Neural progenitor cell (in vitro differentiated cells): ENCODE measurements at regions not wholly inside any gene's neighbourhood (a gene's known extent, or its start where the extent isn't known, plus 50 kb on each side); places are given as distances from the start of the nearest gene placed in this dataset.

Experiments
- DNase-seq: peaks from one replicate; pipeline ENCODE4 v3.0.0-alpha.2; 2016; ENCODE audit warnings: low spot score
- H2AFZ ChIP-seq: fragments of 200-600 bp; sonication (generic); replicated peaks from 2 replicates; pipeline ENCODE4 v1.6.1; 2016; ENCODE audit warnings: antibody characterized with exemption
- H3F3A ChIP-seq: fragments of 200-600 bp; sonication (generic); 2 replicates; pipeline ENCODE4 v1.6.1; 2016; ENCODE audit warnings: antibody characterized with exemption, low read depth
- H3K27ac ChIP-seq: fragments of 200-600 bp; sonication (generic); 2 replicates; pipeline ENCODE4 v1.5.1; 2016; ENCODE audit warnings: mild to moderate bottlenecking
- H3K27me3 ChIP-seq: fragments of 200-600 bp; sonication (generic); 2 replicates; pipeline ENCODE4 v1.6.1; 2016; ENCODE audit warnings: mild to moderate bottlenecking, moderate library complexity
- H3K36me3 ChIP-seq: fragments of 200-600 bp; sonication (generic); 2 replicates; pipeline ENCODE4 v1.5.1; 2016
- H3K4me1 ChIP-seq: fragments of 200-600 bp; sonication (generic); 2 replicates; pipeline ENCODE4 v1.6.1; 2016; ENCODE audit warnings: mixed run types
- H3K4me2 ChIP-seq: fragments of 200-600 bp; sonication (generic); 2 replicates; pipeline ENCODE4 v1.6.1; 2016
- H3K4me3 ChIP-seq: fragments of 200-600 bp; sonication (generic); 2 replicates; pipeline ENCODE4 v1.5.1; 2016
- H3K79me2 ChIP-seq: fragments of 200-600 bp; sonication (generic); 2 replicates; pipeline ENCODE4 v1.6.1; 2016; ENCODE audit warnings: low read depth
- H3K9ac ChIP-seq: fragments of 200-600 bp; sonication (generic); 2 replicates; pipeline ENCODE4 v1.6.1; 2016
- H3K9me3 ChIP-seq: fragments of 200-600 bp; sonication (generic); 2 replicates; pipeline ENCODE4 v1.5.1; 2016; ENCODE audit warnings: low read depth
- H4K20me1 ChIP-seq: fragments of 200-600 bp; sonication (generic); 2 replicates; pipeline ENCODE4 v1.6.1; 2016; ENCODE audit warnings: low read depth
- H3K27ac Mint-ChIP-seq: 3 replicates; pipeline ENCODE4 v1.8.0; 2021; ENCODE audit warnings: mixed read lengths
- H3K27me3 Mint-ChIP-seq: 2 replicates; pipeline ENCODE4 v1.8.0; 2022; ENCODE audit warnings: low read depth, mild to moderate bottlenecking, inconsistent platforms, moderate library complexity, mixed read lengths; ENCODE audit not compliant: insufficient read depth
- H3K36me3 Mint-ChIP-seq: 3 replicates; pipeline ENCODE4 v1.8.0; 2021; ENCODE audit warnings: mixed read lengths
- H3K4me1 Mint-ChIP-seq: 3 replicates; pipeline ENCODE4 v1.8.0; 2021; ENCODE audit warnings: mixed read lengths
- H3K4me3 Mint-ChIP-seq: 3 replicates; pipeline ENCODE4 v1.8.0; 2021; ENCODE audit warnings: mild to moderate bottlenecking, moderate library complexity, mixed read lengths
- H3K9me3 Mint-ChIP-seq: 3 replicates; pipeline ENCODE4 v1.8.0; 2020; ENCODE audit warnings: mixed read lengths
- CTCF ChIP-seq: fragments of 200-600 bp; sonication (generic); IDR thresholded peaks from 2 replicates; pipeline ENCODE4 v1.5.1; 2017; ENCODE audit warnings: antibody characterized with exemption, mild to moderate bottlenecking
- EZH2 ChIP-seq: fragments of 200-600 bp; sonication (generic); IDR thresholded peaks from 2 replicates; pipeline ENCODE4 v1.6.1; 2017; ENCODE audit warnings: antibody characterized with exemption, mild to moderate bottlenecking, moderate library complexity
- EZH2phosphoT487 ChIP-seq: fragments of 200-600 bp; sonication (generic); IDR thresholded peaks from 2 replicates; pipeline ENCODE4 v1.6.1; 2017; ENCODE audit warnings: antibody characterized with exemption

GRCh38 chr3:170759511-170760173, 110.4 kb downstream of the RPL22L1 start:
- Histone ChIP-seq H3K9me3 (no peaks in the 10 kb centered on the region), H3K36me3 (no peaks in the 10 kb centered on the region), H3K9ac (no peak overlapping the region), H3K4me2 (no peak overlapping the region), H3K79me2 (no peaks in the 10 kb centered on the region), H4K20me1 (no peaks in the 10 kb centered on the region), H3K27ac (no peak overlapping the region), H2AFZ (peak overlapping the region; percentile 1), H3K4me3 (no peak overlapping the region), H3K27me3 (no peaks in the 10 kb centered on the region), H3F3A (no peaks in the 10 kb centered on the region), H3K4me1 (no peaks in the 10 kb centered on the region)
- H3K9me3 Mint-ChIP-seq: no peaks in the 10 kb centered on the region
- H3K36me3 Mint-ChIP-seq: no peaks in the 10 kb centered on the region
- no peak overlapping the region for H3K4me3 Mint-ChIP-seq
- H3K4me1 Mint-ChIP-seq: peaks cover 5% of the 10 kb centered on the region
- H3K27ac Mint-ChIP-seq: no peak overlapping the region
- no peak for DNase-seq
- peaks cover 2% of the 10 kb centered on the region for H3K27me3 Mint-ChIP-seq
- no peak for TF ChIP-seq EZH2phosphoT487
- TF ChIP-seq EZH2: no peak
- TF ChIP-seq CTCF: no peak

- Mint-ChIP-seq H3K27me3 (peaks cover 2% of the 10 kb centered on the region), H3K4me1 (peaks cover 5% of the 10 kb centered on the region), H3K27ac (no peak overlapping the region), H3K4me3 (no peak overlapping the region), H3K36me3 (no peaks in the 10 kb centered on the region), H3K9me3 (no peaks in the 10 kb centered on the region)
- Histone ChIP-seq H4K20me1 (no peaks in the 10 kb centered on the region), H3K27ac (no peak overlapping the region), H3K9me3 (no peaks in the 10 kb centered on the region), H3K9ac (no peak overlapping the region), H2AFZ (no peak overlapping the region), H3K4me1 (no peaks in the 10 kb centered on the region), H3K79me2 (no peaks in the 10 kb centered on the region), H3F3A (no peaks in the 10 kb centered on the region), H3K4me2 (no peak overlapping the region), H3K4me3 (no peak overlapping the region), H3K27me3 (no peaks in the 10 kb centered on the region), H3K36me3 (no peaks in the 10 kb centered on the region)
- no peak for TF ChIP-seq EZH2
- no peak for TF ChIP-seq EZH2phosphoT487
- TF ChIP-seq CTCF: no peak
- no peak for DNase-seq
These were observed 113.0 kb downstream of the RPL22L1 start for GRCh38 chr3:170757038-170757437.

- H3K4me2 ChIP-seq: no peak overlapping the region
- H3K9me3 ChIP-seq: no peaks in the 10 kb centered on the region
- H3K27ac ChIP-seq: no peak overlapping the region
- no peak overlapping the region for H3K9ac ChIP-seq
- H3K4me1 ChIP-seq: no peaks in the 10 kb centered on the region
- no peak for TF ChIP-seq EZH2phosphoT487
- no peak for TF ChIP-seq CTCF
- H3K79me2 ChIP-seq: no peaks in the 10 kb centered on the region
- no peaks in the 10 kb centered on the region for H3F3A ChIP-seq
- Mint-ChIP-seq H3K4me1 (peaks cover 5% of the 10 kb centered on the region), H3K27me3 (peaks cover 2% of the 10 kb centered on the region), H3K36me3 (no peaks in the 10 kb centered on the region), H3K27ac (no peak overlapping the region), H3K9me3 (no peaks in the 10 kb centered on the region), H3K4me3 (no peak overlapping the region)
- DNase-seq: no peak
- no peak overlapping the region for H3K4me3 ChIP-seq
- no peaks in the 10 kb centered on the region for H4K20me1 ChIP-seq
- no peak overlapping the region for H2AFZ ChIP-seq
- no peaks in the 10 kb centered on the region for H3K36me3 ChIP-seq
- H3K27me3 ChIP-seq: no peaks in the 10 kb centered on the region
These were observed 115.7 kb downstream of the RPL22L1 start for GRCh38 chr3:170754311-170754693.
